ENCODE measurements at regions not wholly inside any gene's neighbourhood (a gene's known extent, or its start where the extent isn't known, plus 50 kb on each side); places are given as distances from the start of the nearest gene placed in this dataset.

- Histone ChIP-seq H3K27me3 (ENCODE audit: control insufficient read depth in 1 of 2, insufficient read depth in 2 of 2, low read length in 2 of 2) (no peaks in the 10 kb centered on the region), H3K27ac (ENCODE audit: low read depth in 1 of 2, low read length in 2 of 2) (no peak overlapping the region), H3K4me1 (ENCODE audit: insufficient read depth, low read length) (no peaks in the 10 kb centered on the region), H3K36me3 (ENCODE audit: insufficient read depth, low read length) (no peaks in the 10 kb centered on the region), H3K9me3 (ENCODE audit: control insufficient read depth in 1 of 2, insufficient read depth in 1 of 2, low read length in 2 of 2) (peaks cover 0 to 7% of the 10 kb centered on the region in 2 experiments), H3K4me3 (ENCODE audit: low read length) (no peak overlapping the region)
- no peak overlapping the region for H3K4me3 Mint-ChIP-seq
- H3K4me1 Mint-ChIP-seq (ENCODE audit: low read depth) = no peaks in the 10 kb centered on the region
- ChIA-PET CTCF (no interaction called here), POLR2A (no interaction called here)
- ATAC-seq (ENCODE audit: poor library complexity) = no peak
- no peaks in the 10 kb centered on the region for H3K27me3 Mint-ChIP-seq
- H3K36me3 Mint-ChIP-seq (ENCODE audit: low read depth) = no peaks in the 10 kb centered on the region
- H3K27ac Mint-ChIP-seq = no peak overlapping the region
- no peak for TF ChIP-seq CTCF (IDR thresholded peaks at IDR 0.05)
- DNase-seq = no peak
- H3K9me3 Mint-ChIP-seq = no peaks in the 10 kb centered on the region
- intact Hi-C loops (cut with DNase I, micrococcal nuclease) = no loop called here
Observed at GRCh38 chr20:16201191-16201590, 372.1 kb downstream of the KIF16B start.

- no peak for ATAC-seq (ENCODE audit: poor library complexity)
- Mint-ChIP-seq H3K9me3 (no peaks in the 10 kb centered on the region), H3K4me3 (no peak overlapping the region), H3K27ac (no peak overlapping the region), H3K36me3 (ENCODE audit: low read depth) (no peaks in the 10 kb centered on the region), H3K27me3 (no peaks in the 10 kb centered on the region), H3K4me1 (ENCODE audit: low read depth) (no peaks in the 10 kb centered on the region)
- POLR2A ChIA-PET = no interaction called here
- Histone ChIP-seq H3K4me3 (ENCODE audit: low read length) (no peak overlapping the region), H3K9me3 (ENCODE audit: control insufficient read depth in 1 of 2, insufficient read depth in 1 of 2, low read length in 2 of 2) (peaks cover 0 to 7% of the 10 kb centered on the region in 2 experiments), H3K27ac (ENCODE audit: low read depth in 1 of 2, low read length in 2 of 2) (no peak overlapping the region), H3K36me3 (ENCODE audit: insufficient read depth, low read length) (no peaks in the 10 kb centered on the region), H3K4me1 (ENCODE audit: insufficient read depth, low read length) (no peaks in the 10 kb centered on the region), H3K27me3 (ENCODE audit: control insufficient read depth in 1 of 2, insufficient read depth in 2 of 2, low read length in 2 of 2) (no peaks in the 10 kb centered on the region)
- TF ChIP-seq CTCF (IDR thresholded peaks at IDR 0.05) = no peak
- CTCF ChIA-PET = no interaction called here
- intact Hi-C loops (cut with DNase I, micrococcal nuclease) = no loop called here
- DNase-seq = no peak
Observed at GRCh38 chr20:16197696-16198095, 375.6 kb downstream of the KIF16B start.

GRCh38 chr20:16195671-16196070 is 377.6 kb downstream of the KIF16B start:
- intact Hi-C loops (cut with DNase I, micrococcal nuclease) = no loop called here
- Histone ChIP-seq H3K4me1 (ENCODE audit: insufficient read depth, low read length) (no peaks in the 10 kb centered on the region), H3K36me3 (ENCODE audit: insufficient read depth, low read length) (no peaks in the 10 kb centered on the region), H3K27me3 (ENCODE audit: control insufficient read depth in 1 of 2, insufficient read depth in 2 of 2, low read length in 2 of 2) (no peaks in the 10 kb centered on the region), H3K27ac (ENCODE audit: low read depth in 1 of 2, low read length in 2 of 2) (no peak overlapping the region), H3K9me3 (ENCODE audit: control insufficient read depth in 1 of 2, insufficient read depth in 1 of 2, low read length in 2 of 2) (peaks cover 0 to 2% of the 10 kb centered on the region in 2 experiments), H3K4me3 (ENCODE audit: low read length) (no peak overlapping the region)
- Mint-ChIP-seq H3K4me1 (ENCODE audit: low read depth) (no peaks in the 10 kb centered on the region), H3K36me3 (ENCODE audit: low read depth) (no peaks in the 10 kb centered on the region), H3K27me3 (no peaks in the 10 kb centered on the region), H3K4me3 (no peak overlapping the region), H3K27ac (no peak overlapping the region), H3K9me3 (no peaks in the 10 kb centered on the region)
- no peak for TF ChIP-seq CTCF (IDR thresholded peaks at IDR 0.05)
- ATAC-seq (ENCODE audit: poor library complexity) = no peak
- ChIA-PET CTCF (no interaction called here), POLR2A (no interaction called here)
- DNase-seq = no peak

Data from CD4-positive, alpha-beta T cell (primary cell).